Kidney (tissue), 13 donors: ENCODE measurements at regions not wholly inside any gene's neighbourhood (a gene's known extent, or its start where the extent isn't known, plus 50 kb on each side); places are given as distances from the start of the nearest gene placed in this dataset.
"Not testable (repeated sequence)": the region's sequence is repeated elsewhere in the genome, so short reads cannot be mapped to it uniquely, and the experiment has no call there.

ENCODE experiments used
- DNase-seq, 5 donors: peaks; one replicate each; pipeline ENCODE4 v3.0.0-alpha.2; 2013 to 2020
- FAIRE-seq: peaks from 2 replicates; lab custom pipeline; 2012; peaks lifted over from hg19 to GRCh38; lab: Jason Lieb, UNC
- H3K27ac ChIP-seq, 2 donors: one replicate each; pipeline ENCODE4 v1.7.0; 2013; ENCODE audit warnings: low read depth in 2 of 2, low read length in 2 of 2, inconsistent platforms in 1 of 2
- H3K27me3 ChIP-seq: one replicate; pipeline ENCODE4 v1.7.1; 2013; ENCODE audit warnings: low read length, inconsistent platforms; ENCODE audit not compliant: control insufficient read depth, insufficient read depth
- H3K36me3 ChIP-seq, 3 donors: one replicate each; pipeline versions ENCODE4 v1.7.0 to v1.7.1; 2013; ENCODE audit warnings: low read length in 3 of 3, control low read depth in 1 of 3, inconsistent platforms in 1 of 3; ENCODE audit not compliant: insufficient read depth in 3 of 3, control insufficient read depth in 2 of 3
- H3K4me1 ChIP-seq, 3 donors: one replicate each; pipeline versions ENCODE4 v1.7.0 to v1.7.1; 2013; ENCODE audit warnings: low read length in 3 of 3, inconsistent platforms in 1 of 3, low read depth in 1 of 3; ENCODE audit not compliant: control insufficient read depth in 2 of 3, insufficient read depth in 2 of 3
- H3K4me3 ChIP-seq, 3 donors: one replicate each; pipeline versions ENCODE4 v1.7.0 to v1.8.1; 2013; ENCODE audit warnings: low read length in 3 of 3, control low read depth in 1 of 3, inconsistent platforms in 1 of 3
- H3K9ac ChIP-seq, 3 donors: one replicate each; pipeline versions ENCODE4 v1.7.0 to v1.7.1; 2013; ENCODE audit warnings: low read length in 3 of 3, control low read depth in 1 of 3, inconsistent platforms in 1 of 3
- H3K9me3 ChIP-seq, 3 donors: one replicate each; pipeline versions ENCODE4 v1.7.0 to v1.7.1; 2013; ENCODE audit warnings: low read length in 3 of 3, control low read depth in 1 of 3, inconsistent platforms in 1 of 3; ENCODE audit not compliant: control insufficient read depth in 2 of 3, insufficient read depth in 1 of 3
- intact Hi-C: fragments of 100-400 bp; cut with DNase I; formaldehyde crosslinking; loops from one replicate; pipeline ENCODE4 v1.11.1; 2022
- TF ChIP-seq, protein P1 (sequence below): IDR thresholded peaks from 3 replicates; pipeline ENCODE4 v1.5.1; 2012; ENCODE audit warnings: mild to moderate bottlenecking, moderate library complexity, borderline replicate concordance; ENCODE audit not compliant: insufficient read depth; ENCODE audit errors: extremely low read depth
- donor health status: control.
- donor health status: control.
- donor health status: control.
- donor health status: control.
- donor health status: control.
- donor health status: DM: yes; HTN: yes; CAD: no.
- donor health status: Normal renal cell carcinoma (clear cell type).

DNA sequence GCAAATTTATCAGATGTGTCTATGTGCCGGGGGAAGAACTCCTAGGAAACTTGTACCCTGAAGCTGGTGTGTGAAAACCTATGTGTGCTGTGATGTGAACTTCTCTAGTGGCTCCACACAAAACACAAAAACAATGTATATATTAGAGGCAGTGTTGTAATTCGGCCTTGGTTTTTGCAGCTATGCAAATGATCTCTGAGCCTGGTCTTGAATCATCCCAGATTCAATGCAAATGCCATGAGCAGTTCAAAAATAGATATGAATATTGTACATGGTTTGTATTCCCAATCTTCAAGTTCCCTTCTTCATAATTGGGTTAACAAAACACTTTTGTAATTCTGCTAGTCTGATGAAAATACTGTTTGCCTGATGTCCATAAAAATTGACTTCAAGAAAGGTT lies 152.6 kb downstream of the MFSD1 start:
- no peaks in the 10 kb centered on the region for H3K4me1 ChIP-seq
- DNase-seq (no peak), FAIRE-seq (no peak)
- no peaks in the 10 kb centered on the region for H3K9me3 ChIP-seq
- intact Hi-C loops, result no loop called here
- no peak overlapping the region for H3K9ac ChIP-seq
- no peak overlapping the region for H3K27ac ChIP-seq
- H3K27me3 ChIP-seq, result no peaks in the 10 kb centered on the region
- H3K36me3 ChIP-seq, result no peaks in the 10 kb centered on the region
- TF ChIP-seq, protein P1, sequence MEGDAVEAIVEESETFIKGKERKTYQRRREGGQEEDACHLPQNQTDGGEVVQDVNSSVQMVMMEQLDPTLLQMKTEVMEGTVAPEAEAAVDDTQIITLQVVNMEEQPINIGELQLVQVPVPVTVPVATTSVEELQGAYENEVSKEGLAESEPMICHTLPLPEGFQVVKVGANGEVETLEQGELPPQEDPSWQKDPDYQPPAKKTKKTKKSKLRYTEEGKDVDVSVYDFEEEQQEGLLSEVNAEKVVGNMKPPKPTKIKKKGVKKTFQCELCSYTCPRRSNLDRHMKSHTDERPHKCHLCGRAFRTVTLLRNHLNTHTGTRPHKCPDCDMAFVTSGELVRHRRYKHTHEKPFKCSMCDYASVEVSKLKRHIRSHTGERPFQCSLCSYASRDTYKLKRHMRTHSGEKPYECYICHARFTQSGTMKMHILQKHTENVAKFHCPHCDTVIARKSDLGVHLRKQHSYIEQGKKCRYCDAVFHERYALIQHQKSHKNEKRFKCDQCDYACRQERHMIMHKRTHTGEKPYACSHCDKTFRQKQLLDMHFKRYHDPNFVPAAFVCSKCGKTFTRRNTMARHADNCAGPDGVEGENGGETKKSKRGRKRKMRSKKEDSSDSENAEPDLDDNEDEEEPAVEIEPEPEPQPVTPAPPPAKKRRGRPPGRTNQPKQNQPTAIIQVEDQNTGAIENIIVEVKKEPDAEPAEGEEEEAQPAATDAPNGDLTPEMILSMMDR, result no peak
- no peak overlapping the region for H3K4me3 ChIP-seq

- H3K4me1 ChIP-seq, H3K9me3 ChIP-seq, FAIRE-seq, H3K27ac ChIP-seq, H3K36me3 ChIP-seq, intact Hi-C loops, H3K4me3 ChIP-seq, DNase-seq, H3K9ac ChIP-seq, H3K27me3 ChIP-seq: not testable (repeated sequence)
Observed at GRCh38 chr3:158957777-158958176, 155.9 kb downstream of the MFSD1 start.

GRCh38 chr3:158958873-158959272 lies 157.0 kb downstream of the MFSD1 start:
- no peaks in the 10 kb centered on the region for H3K9me3 ChIP-seq
- no peaks in the 10 kb centered on the region for H3K4me1 ChIP-seq
- FAIRE-seq, result no peak
- intact Hi-C loops, result no loop called here
- no peak overlapping the region for H3K9ac ChIP-seq
- H3K4me3 ChIP-seq, result no peak overlapping the region
- H3K27me3 ChIP-seq, result no peaks in the 10 kb centered on the region
- TF ChIP-seq, protein P1, result no peak
- no peak overlapping the region for H3K27ac ChIP-seq
- DNase-seq, result no peak
- H3K36me3 ChIP-seq, result no peaks in the 10 kb centered on the region

GRCh38 chr3:158961471-158961870 lies 159.6 kb downstream of the MFSD1 start:
- H3K4me3 ChIP-seq, result no peak overlapping the region
- FAIRE-seq, result no peak
- H3K9me3 ChIP-seq, result no peaks in the 10 kb centered on the region
- no peak overlapping the region for H3K9ac ChIP-seq
- intact Hi-C loops, result no loop called here
- no peaks in the 10 kb centered on the region for H3K36me3 ChIP-seq
- H3K4me1 ChIP-seq, result no peaks in the 10 kb centered on the region
- no peak overlapping the region for H3K27ac ChIP-seq
- no peak for DNase-seq
- TF ChIP-seq, protein P1, result no peak
- H3K27me3 ChIP-seq, result no peaks in the 10 kb centered on the region
